Osteoblast (primary cell): ENCODE measurements at regions not wholly inside any gene's neighbourhood (a gene's known extent, or its start where the extent isn't known, plus 50 kb on each side); places are given as distances from the start of the nearest gene placed in this dataset.

Experiments used
- DNase-seq: peaks from one replicate; pipeline ENCODE4 v3.0.0; 2011; ENCODE audit warnings: low spot score, mixed read lengths; ENCODE audit not compliant: insufficient read length; ENCODE audit errors: missing footprints
- H2AFZ ChIP-seq: 2 replicates; pipeline ENCODE4 v1.6.0; 2011; ENCODE audit warnings: mild to moderate bottlenecking, low read length
- H3K27ac ChIP-seq: 2 replicates; pipeline ENCODE4 v1.5.1; 2011; ENCODE audit warnings: mild to moderate bottlenecking, low read depth, low read length, moderate library complexity
- H3K27me3 ChIP-seq: 2 replicates; pipeline ENCODE4 v1.6.0; 2012; ENCODE audit warnings: mild to moderate bottlenecking, control low read depth, inconsistent platforms, low read length, moderate library complexity; ENCODE audit not compliant: insufficient read depth
- H3K36me3 ChIP-seq: 2 replicates; pipeline ENCODE4 v1.5.1; 2011; ENCODE audit warnings: mild to moderate bottlenecking, low read length, control low read depth, moderate library complexity; ENCODE audit not compliant: insufficient read depth
- H3K4me1 ChIP-seq: 2 replicates; pipeline ENCODE4 v1.5.1; 2011; ENCODE audit warnings: mild to moderate bottlenecking, low read length, control low read depth, moderate library complexity; ENCODE audit not compliant: insufficient read depth
- H3K4me2 ChIP-seq: 2 replicates; pipeline ENCODE4 v1.6.0; 2011; ENCODE audit warnings: mild to moderate bottlenecking, low read length; ENCODE audit not compliant: insufficient read depth
- H3K4me3 ChIP-seq: fragments of 200-600 bp; sonication (generic); 3 replicates; pipeline ENCODE4 v1.5.1; 2012; ENCODE audit warnings: mild to moderate bottlenecking, low read length, inconsistent platforms; ENCODE audit not compliant: insufficient read depth
- H3K79me2 ChIP-seq: 2 replicates; pipeline ENCODE4 v1.6.0; 2012; ENCODE audit warnings: mild to moderate bottlenecking, low read length, control low read depth, inconsistent platforms; ENCODE audit not compliant: insufficient read depth
- H3K9me3 ChIP-seq: 2 replicates; pipeline ENCODE4 v1.5.1; 2011; ENCODE audit warnings: low read depth, low read length, control low read depth
- H4K20me1 ChIP-seq: 2 replicates; pipeline ENCODE4 v1.6.0; 2012; ENCODE audit warnings: mild to moderate bottlenecking, low read length, control low read depth; ENCODE audit not compliant: insufficient read depth
- CTCF ChIP-seq: IDR thresholded peaks from 2 replicates; pipeline ENCODE4 v1.5.1; 2011; ENCODE audit warnings: mild to moderate bottlenecking, low read depth, low read length, moderate library complexity; ENCODE audit errors: extremely low read depth

- Histone ChIP-seq H3K27ac (no peak overlapping the region), H3K4me3 (no peak overlapping the region), H3K79me2 (no peaks in the 10 kb centered on the region)
Measured at GRCh38 chr6:119891644-119892043, 542.1 kb upstream of the MAN1A1 start.

GRCh38 chr6:119891206-119891605, 541.6 kb upstream of the MAN1A1 start:
- Histone ChIP-seq H4K20me1 (no peaks in the 10 kb centered on the region), H3K36me3 (no peaks in the 10 kb centered on the region), H3K4me3 (no peak overlapping the region), H3K79me2 (no peaks in the 10 kb centered on the region), H3K4me2 (no peak overlapping the region), H2AFZ (no peak overlapping the region), H3K27ac (no peak overlapping the region), H3K27me3 (no peaks in the 10 kb centered on the region), H3K4me1 (no peaks in the 10 kb centered on the region), H3K9me3 (no peaks in the 10 kb centered on the region)
- no peak for TF ChIP-seq CTCF
- no peak for DNase-seq

More at GRCh38 chr6:119891644-119892043, 542.1 kb upstream of the MAN1A1 start:
- no peak for DNase-seq
- no peaks in the 10 kb centered on the region for H3K27me3 ChIP-seq
- H3K36me3 ChIP-seq, result no peaks in the 10 kb centered on the region
- H3K4me2 ChIP-seq, result no peak overlapping the region
- no peak overlapping the region for H2AFZ ChIP-seq
- no peaks in the 10 kb centered on the region for H3K9me3 ChIP-seq
- H3K4me1 ChIP-seq, result no peaks in the 10 kb centered on the region
- no peaks in the 10 kb centered on the region for H4K20me1 ChIP-seq
- no peak for TF ChIP-seq CTCF

GRCh38 chr6:119890470-119890869, 540.9 kb upstream of the MAN1A1 start:
- TF ChIP-seq CTCF, result no peak
- H3K27me3 ChIP-seq, result no peaks in the 10 kb centered on the region
- no peak overlapping the region for H3K4me2 ChIP-seq
- DNase-seq, result no peak
- no peaks in the 10 kb centered on the region for H4K20me1 ChIP-seq
- H2AFZ ChIP-seq, result no peak overlapping the region
- no peaks in the 10 kb centered on the region for H3K4me1 ChIP-seq
- H3K27ac ChIP-seq, result no peak overlapping the region
- H3K79me2 ChIP-seq, result no peaks in the 10 kb centered on the region
- no peaks in the 10 kb centered on the region for H3K36me3 ChIP-seq
- H3K4me3 ChIP-seq, result no peak overlapping the region
- H3K9me3 ChIP-seq, result no peaks in the 10 kb centered on the region

GRCh38 chr6:119887666-119888065, 538.1 kb upstream of the MAN1A1 start:
- Histone ChIP-seq H3K4me2 (no peak overlapping the region), H3K9me3 (no peaks in the 10 kb centered on the region), H3K79me2 (no peaks in the 10 kb centered on the region), H3K4me3 (no peak overlapping the region), H3K36me3 (no peaks in the 10 kb centered on the region), H3K4me1 (no peaks in the 10 kb centered on the region), H3K27ac (no peak overlapping the region), H3K27me3 (no peaks in the 10 kb centered on the region), H2AFZ (no peak overlapping the region), H4K20me1 (no peaks in the 10 kb centered on the region)
- TF ChIP-seq CTCF, result no peak
- DNase-seq, result no peak
